Activated CD8-positive, alpha-beta memory T cell treated with anti-CD3 and anti-CD28 coated beads for 36 hours (primary cell): ENCODE measurements at regions not wholly inside any gene's neighbourhood (a gene's known extent, or its start where the extent isn't known, plus 50 kb on each side); places are given as distances from the start of the nearest gene placed in this dataset.

Experiments used
- CTCF ChIA-PET: fragments of 350-600 bp; sonication (Branson Sonifier 250); formaldehyde crosslinking; loops from one replicate; lab custom pipeline; 2021; ENCODE audit warnings: antibody characterized with exemption; lab: Charles Lee
- POLR2A ChIA-PET: fragments of 350-600 bp; sonication (Branson Sonifier 250); formaldehyde crosslinking; loops from one replicate; lab custom pipeline; 2021; ENCODE audit warnings: antibody characterized with exemption; lab: Charles Lee

- ChIA-PET CTCF (no interaction called here), POLR2A (no interaction called here)
Observed at GRCh38 chr1:96259399-96259798, 462.2 kb upstream of the PTBP2 start.

GRCh38 chr1:96281491-96281890, 440.1 kb upstream of the PTBP2 start:
- ChIA-PET CTCF (no interaction called here), POLR2A (no interaction called here)

GRCh38 chr1:96290033-96290432, 431.6 kb upstream of the PTBP2 start:
- CTCF ChIA-PET, result no interaction called here
- POLR2A ChIA-PET, result no interaction called here

GRCh38 chr1:96290801-96291200, 430.8 kb upstream of the PTBP2 start:
- POLR2A ChIA-PET, result no interaction called here
- CTCF ChIA-PET, result no interaction called here

GRCh38 chr1:96291468-96291867, 430.1 kb upstream of the PTBP2 start:
- ChIA-PET CTCF (no interaction called here), POLR2A (no interaction called here)

- ChIA-PET POLR2A (no interaction called here), CTCF (no interaction called here)
Observed at GRCh38 chr1:96292141-96292540, 429.4 kb upstream of the PTBP2 start.

GRCh38 chr1:96296991-96297390, 424.6 kb upstream of the PTBP2 start:
- ChIA-PET CTCF (no interaction called here), POLR2A (no interaction called here)

- POLR2A ChIA-PET, result no interaction called here
- CTCF ChIA-PET, result no interaction called here
Observed at GRCh38 chr1:96306809-96307560, 414.6 kb upstream of the PTBP2 start.

- ChIA-PET CTCF (no interaction called here), POLR2A (no interaction called here)
Observed at GRCh38 chr1:96308314-96308713, 413.3 kb upstream of the PTBP2 start.

- POLR2A ChIA-PET, result no interaction called here
- CTCF ChIA-PET, result no interaction called here
Observed at GRCh38 chr1:96309783-96310182, 411.8 kb upstream of the PTBP2 start.

GRCh38 chr1:96313216-96313615, 408.4 kb upstream of the PTBP2 start:
- ChIA-PET CTCF (no interaction called here), POLR2A (no interaction called here)

GRCh38 chr1:96329121-96329520, 392.5 kb upstream of the PTBP2 start:
- CTCF ChIA-PET, result no interaction called here
- POLR2A ChIA-PET, result no interaction called here

GRCh38 chr1:96331596-96331995, 390.0 kb upstream of the PTBP2 start:
- CTCF ChIA-PET, result no interaction called here

GRCh38 chr1:96333522-96334235, 387.9 kb upstream of the PTBP2 start:
- ChIA-PET CTCF (no interaction called here), POLR2A (no interaction called here)

More at GRCh38 chr1:96331596-96331995, 390.0 kb upstream of the PTBP2 start:
- POLR2A ChIA-PET, result no interaction called here

- POLR2A ChIA-PET, result no interaction called here
Observed at GRCh38 chr1:96334236-96334557, 387.4 kb upstream of the PTBP2 start.

GRCh38 chr1:96338622-96339021, 383.0 kb upstream of the PTBP2 start:
- POLR2A ChIA-PET, result no interaction called here
- CTCF ChIA-PET, result no interaction called here

More at GRCh38 chr1:96334236-96334557, 387.4 kb upstream of the PTBP2 start:
- CTCF ChIA-PET, result no interaction called here

- POLR2A ChIA-PET, result no interaction called here
- CTCF ChIA-PET, result no interaction called here
Observed at GRCh38 chr1:96340686-96341085, 380.9 kb upstream of the PTBP2 start.

GRCh38 chr1:96346719-96347118, 374.9 kb upstream of the PTBP2 start:
- ChIA-PET POLR2A (no interaction called here), CTCF (no interaction called here)

- POLR2A ChIA-PET, result no interaction called here
- CTCF ChIA-PET, result no interaction called here
Observed at GRCh38 chr1:96349896-96350295, 371.7 kb upstream of the PTBP2 start.

- POLR2A ChIA-PET, result no interaction called here
- CTCF ChIA-PET, result no interaction called here
Observed at GRCh38 chr1:96352733-96353132, 368.9 kb upstream of the PTBP2 start.

GRCh38 chr1:96355521-96355920, 366.1 kb upstream of the PTBP2 start:
- ChIA-PET POLR2A (no interaction called here), CTCF (no interaction called here)
